CD14-positive monocyte (primary cell): ENCODE measurements at regions not wholly inside any gene's neighbourhood (a gene's known extent, or its start where the extent isn't known, plus 50 kb on each side); places are given as distances from the start of the nearest gene placed in this dataset.

ENCODE experiments used
- DNase-seq, 3 donors: peaks; one replicate each; pipeline ENCODE4 v3.0.0-alpha.2; 2011 to 2022
- H2AFZ ChIP-seq: 2 replicates; pipeline ENCODE4 v1.6.0; 2012; ENCODE audit warnings: mild to moderate bottlenecking, low read depth, low read length, inconsistent platforms; ENCODE audit not compliant: insufficient read depth, poor library complexity, severe bottlenecking
- H3K27ac ChIP-seq, 2 donors: 1 replicate in 1 of 2; 2 replicates in 1 of 2; pipeline ENCODE4 v1.5.1; 2012 to 2013; ENCODE audit warnings: low read length in 2 of 2, control low read depth in 1 of 2, inconsistent platforms in 1 of 2, low read depth in 1 of 2, mild to moderate bottlenecking in 1 of 2
- H3K27me3 ChIP-seq, 2 donors: one replicate each; pipeline versions ENCODE4 v1.6.0 to v1.6.1; 2011 to 2013; ENCODE audit warnings: low read length in 2 of 2; ENCODE audit not compliant: control insufficient read depth in 2 of 2, insufficient read depth in 2 of 2
- H3K36me3 ChIP-seq, 2 donors: replicated peaks in 1 of 2; 1 replicate in 1 of 2; 2 replicates in 1 of 2; pipeline versions ENCODE4 v1.5.1 to v1.6.1; 2012 to 2013; ENCODE audit warnings: low read length in 2 of 2, control low read depth in 1 of 2, inconsistent platforms in 1 of 2, mild to moderate bottlenecking in 1 of 2; ENCODE audit not compliant: insufficient read depth in 2 of 2, control insufficient read depth in 1 of 2
- H3K4me1 ChIP-seq, 2 donors: 1 replicate in 1 of 2; 2 replicates in 1 of 2; pipeline versions ENCODE4 v1.5.1 to v1.6.1; 2012 to 2013; ENCODE audit warnings: low read length in 2 of 2, control low read depth in 1 of 2, inconsistent platforms in 1 of 2, mild to moderate bottlenecking in 1 of 2, moderate library complexity in 1 of 2; ENCODE audit not compliant: insufficient read depth in 2 of 2, control insufficient read depth in 1 of 2
- H3K4me2 ChIP-seq: replicated peaks from 2 replicates; pipeline ENCODE3; 2012; ENCODE audit warnings: low read length, moderate library complexity, mild to moderate bottlenecking; ENCODE audit not compliant: poor library complexity, severe bottlenecking; ENCODE audit errors: extremely low read depth
- H3K4me3 ChIP-seq, 3 experiments: fragments of 200-600 bp in 1 of 3; sonication (generic) in 1 of 3; replicated peaks in 1 of 3; 1 replicate in 2 of 3; 2 replicates in 1 of 3; pipeline ENCODE4 v1.5.1; 2011 to 2013; ENCODE audit warnings: low read length in 3 of 3, mild to moderate bottlenecking in 3 of 3, control low read depth in 2 of 3, low read depth in 2 of 3, inconsistent platforms in 1 of 3, moderate library complexity in 1 of 3
- H3K79me2 ChIP-seq: 2 replicates; pipeline ENCODE4 v1.6.0; 2012; ENCODE audit warnings: mild to moderate bottlenecking, control low read depth, inconsistent platforms, low read length, moderate library complexity; ENCODE audit not compliant: insufficient read depth
- H3K9ac ChIP-seq: 2 replicates; pipeline ENCODE4 v1.6.0; 2017; ENCODE audit warnings: low read length, mild to moderate bottlenecking; ENCODE audit not compliant: insufficient read depth, poor library complexity, severe bottlenecking
- H3K9me3 ChIP-seq, 2 donors: replicated peaks in 1 of 2; 1 replicate in 1 of 2; 2 replicates in 1 of 2; pipeline versions ENCODE4 v1.5.1 to v1.6.1; 2012 to 2013; ENCODE audit warnings: low read length in 2 of 2, control low read depth in 1 of 2; ENCODE audit not compliant: control insufficient read depth in 1 of 2, insufficient read depth in 1 of 2
- H4K20me1 ChIP-seq: 2 replicates; pipeline ENCODE4 v1.6.0; 2012; ENCODE audit warnings: mild to moderate bottlenecking, low read length, control low read depth, moderate library complexity; ENCODE audit not compliant: insufficient read depth
- H3K27ac Mint-ChIP-seq, 7 donors: one replicate each; pipeline ENCODE4 v1.8.0; 2020; ENCODE audit warnings: mild to moderate bottlenecking in 7 of 7, mixed read lengths in 7 of 7, moderate library complexity in 6 of 7, inconsistent platforms in 2 of 7
- H3K27me3 Mint-ChIP-seq, 3 donors: one replicate each; pipeline ENCODE4 v1.8.0; 2021 to 2022; ENCODE audit warnings: low read depth in 3 of 3, mild to moderate bottlenecking in 3 of 3, mixed read lengths in 3 of 3, moderate library complexity in 3 of 3, inconsistent platforms in 1 of 3
- H3K36me3 Mint-ChIP-seq, 2 donors: one replicate each; pipeline ENCODE4 v1.8.0; 2020; ENCODE audit warnings: mixed read lengths in 2 of 2, inconsistent platforms in 1 of 2, mild to moderate bottlenecking in 1 of 2
- H3K4me1 Mint-ChIP-seq: one replicate; pipeline ENCODE4 v1.8.0; 2020; ENCODE audit warnings: mild to moderate bottlenecking, mixed read lengths
- H3K4me3 Mint-ChIP-seq, 2 donors: one replicate each; pipeline ENCODE4 v1.8.0; 2020; ENCODE audit warnings: mild to moderate bottlenecking in 2 of 2, mixed read lengths in 2 of 2, moderate library complexity in 1 of 2
- H3K9me3 Mint-ChIP-seq, 7 donors: one replicate each; pipeline ENCODE4 v1.8.0; 2020 to 2022; ENCODE audit warnings: mixed read lengths in 7 of 7, mild to moderate bottlenecking in 6 of 7, moderate library complexity in 6 of 7, inconsistent platforms in 2 of 7
- WGBS: methylation state at CpG from one replicate; pipeline ENCODE4 v1.1.5; 2013; ENCODE audit warnings: missing lambda C conversion rate; ENCODE audit not compliant: insufficient coverage; 5-methylcytosine and 5-hydroxymethylcytosine counted together
- intact Hi-C, 2 donors: fragments of 100-400 bp; cut with micrococcal nuclease; formaldehyde crosslinking; loops; one replicate each; pipeline versions ENCODE4 v1.15.0 to v1.15.1; 2023
- TF ChIP-seq, protein P1 (sequence below): fragments of 200-600 bp; IDR thresholded peaks from one replicate; pipeline ENCODE4 v1.8.0; 2022; ENCODE audit warnings: antibody characterized with exemption, mild to moderate bottlenecking

DNA sequence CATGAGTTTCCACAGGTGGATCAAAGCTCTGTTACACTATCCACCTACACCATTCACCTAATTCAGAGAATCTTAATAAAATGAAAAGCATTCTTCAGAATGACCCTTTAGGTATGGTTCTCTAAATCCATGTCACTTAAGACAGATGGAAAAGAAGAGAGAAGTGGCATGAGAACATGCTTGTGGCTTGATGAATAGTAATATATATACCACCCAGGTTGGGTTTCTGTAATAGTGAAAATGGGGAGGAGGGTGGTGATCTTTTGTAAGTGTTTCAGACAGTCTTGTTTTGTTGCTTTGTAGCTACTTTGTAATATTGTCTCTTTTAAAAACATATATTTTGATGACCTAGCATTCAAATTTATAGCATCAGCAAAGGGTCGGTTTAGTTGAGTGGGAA lies 469.8 kb downstream of the USP25 start:
- Histone ChIP-seq H3K27ac (no peak overlapping the region), H3K36me3 (no peaks in the 10 kb centered on the region), H4K20me1 (no peaks in the 10 kb centered on the region), H3K9ac (no peak overlapping the region), H3K4me2 (no peak overlapping the region), H3K4me3 (no peak overlapping the region), H3K79me2 (no peaks in the 10 kb centered on the region), H3K27me3 (no peaks in the 10 kb centered on the region), H2AFZ (no peak overlapping the region), H3K4me1 (peaks cover 20 to 30% of the 10 kb centered on the region in 2 donors), H3K9me3 (no peaks in the 10 kb centered on the region)
- Mint-ChIP-seq H3K27ac (no peak overlapping the region), H3K9me3 (peaks cover 0 to 8% (median 0%) of the 10 kb centered on the region in 7 donors), H3K27me3 (peaks cover 0 to 2% (median 0%) of the 10 kb centered on the region in 3 donors), H3K36me3 (no peaks in the 10 kb centered on the region), H3K4me3 (no peak overlapping the region), H3K4me1 (peaks cover 29% of the 10 kb centered on the region)
- no CpG with 5 or more reads among the region's 1 CpG for WGBS
- DNase-seq = no peak
- TF ChIP-seq, protein P1, sequence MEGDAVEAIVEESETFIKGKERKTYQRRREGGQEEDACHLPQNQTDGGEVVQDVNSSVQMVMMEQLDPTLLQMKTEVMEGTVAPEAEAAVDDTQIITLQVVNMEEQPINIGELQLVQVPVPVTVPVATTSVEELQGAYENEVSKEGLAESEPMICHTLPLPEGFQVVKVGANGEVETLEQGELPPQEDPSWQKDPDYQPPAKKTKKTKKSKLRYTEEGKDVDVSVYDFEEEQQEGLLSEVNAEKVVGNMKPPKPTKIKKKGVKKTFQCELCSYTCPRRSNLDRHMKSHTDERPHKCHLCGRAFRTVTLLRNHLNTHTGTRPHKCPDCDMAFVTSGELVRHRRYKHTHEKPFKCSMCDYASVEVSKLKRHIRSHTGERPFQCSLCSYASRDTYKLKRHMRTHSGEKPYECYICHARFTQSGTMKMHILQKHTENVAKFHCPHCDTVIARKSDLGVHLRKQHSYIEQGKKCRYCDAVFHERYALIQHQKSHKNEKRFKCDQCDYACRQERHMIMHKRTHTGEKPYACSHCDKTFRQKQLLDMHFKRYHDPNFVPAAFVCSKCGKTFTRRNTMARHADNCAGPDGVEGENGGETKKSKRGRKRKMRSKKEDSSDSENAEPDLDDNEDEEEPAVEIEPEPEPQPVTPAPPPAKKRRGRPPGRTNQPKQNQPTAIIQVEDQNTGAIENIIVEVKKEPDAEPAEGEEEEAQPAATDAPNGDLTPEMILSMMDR = no peak
- intact Hi-C loops = no loop called here

DNA sequence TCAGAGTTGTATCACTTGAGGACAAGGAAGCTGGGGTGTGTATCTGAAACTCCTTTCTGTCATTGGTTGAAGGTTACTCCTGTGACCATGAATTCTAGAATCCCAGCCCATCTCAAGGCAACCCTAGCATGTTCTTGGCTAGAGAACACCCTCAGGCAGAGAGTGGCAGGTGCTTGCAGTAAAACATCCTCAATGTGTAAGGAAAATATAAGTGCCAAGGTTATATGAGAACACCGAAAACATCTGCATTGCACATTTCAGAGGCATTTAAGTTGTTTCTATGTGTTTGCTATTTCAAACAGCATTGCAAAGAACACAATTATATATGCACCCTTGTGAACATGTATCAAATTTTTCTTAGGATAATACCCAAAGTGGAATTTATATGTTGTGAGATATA lies 471.9 kb downstream of the USP25 start:
- TF ChIP-seq, protein P1 = no peak
- peaks cover 9% of the 10 kb centered on the region for H3K4me1 Mint-ChIP-seq
- H3K4me3 Mint-ChIP-seq = no peak overlapping the region
- Histone ChIP-seq H3K27ac (no peak overlapping the region), H3K9me3 (no peaks in the 10 kb centered on the region), H3K36me3 (no peaks in the 10 kb centered on the region), H3K4me3 (no peak overlapping the region), H3K9ac (no peak overlapping the region), H3K4me2 (no peak overlapping the region), H3K27me3 (no peaks in the 10 kb centered on the region), H3K4me1 (peaks cover 7 to 8% of the 10 kb centered on the region in 2 donors), H3K79me2 (no peaks in the 10 kb centered on the region), H4K20me1 (no peaks in the 10 kb centered on the region), H2AFZ (no peak overlapping the region)
- DNase-seq = no peak
- intact Hi-C loops = no loop called here
- no peaks in the 10 kb centered on the region for H3K36me3 Mint-ChIP-seq
- peaks cover 0 to 2% (median 0%) of the 10 kb centered on the region in 3 donors for H3K27me3 Mint-ChIP-seq
- WGBS = no CpG with 5 or more reads among the region's 1 CpG
- H3K27ac Mint-ChIP-seq = no peak overlapping the region
- peaks cover 0 to 8% (median 1%) of the 10 kb centered on the region in 7 donors for H3K9me3 Mint-ChIP-seq
